AML-193 (cell line): ENCODE measurements at regions not wholly inside any gene's neighbourhood (a gene's known extent, or its start where the extent isn't known, plus 50 kb on each side); places are given as distances from the start of the nearest gene placed in this dataset.
"Not testable (repeated sequence)": the region's sequence is repeated elsewhere in the genome, so short reads cannot be mapped to it uniquely, and the experiment has no call there.

Source experiments
- DNase-seq, 2 experiments: peaks; one replicate each; lab custom pipeline; 2025; lab: John Stamatoyannopoulos, UW

DNA sequence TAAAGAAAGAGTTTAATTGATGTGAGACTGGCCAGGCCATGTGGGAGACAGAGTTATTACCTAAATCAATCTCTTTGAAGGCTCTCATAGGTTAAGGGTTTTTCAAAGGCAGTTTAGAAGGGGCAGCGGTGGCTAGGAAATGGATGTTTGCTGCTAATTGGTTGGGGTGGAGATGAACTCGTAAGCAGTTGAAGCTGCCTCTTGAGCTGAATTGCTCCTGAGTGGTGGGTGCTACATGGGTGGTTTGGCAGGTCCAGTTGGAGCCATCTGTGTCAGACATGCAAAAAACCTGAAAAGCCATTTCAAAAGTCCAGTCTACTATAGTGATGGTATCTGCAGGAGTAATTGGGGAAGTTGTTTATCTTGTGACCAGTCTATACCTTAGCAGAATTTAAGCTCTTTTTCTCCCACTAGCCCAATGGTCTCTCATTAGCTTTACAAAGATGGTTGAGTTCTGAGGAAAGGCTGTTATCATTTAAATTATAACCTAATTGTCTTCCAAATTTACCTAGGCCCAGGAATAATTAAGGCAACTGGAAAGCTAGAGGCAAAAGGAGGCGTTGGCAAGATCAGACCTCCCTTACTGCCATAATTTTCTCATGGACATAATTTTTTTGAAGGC lies 762.4 kb upstream of the FRG1 start:
- no peak for DNase-seq

DNA sequence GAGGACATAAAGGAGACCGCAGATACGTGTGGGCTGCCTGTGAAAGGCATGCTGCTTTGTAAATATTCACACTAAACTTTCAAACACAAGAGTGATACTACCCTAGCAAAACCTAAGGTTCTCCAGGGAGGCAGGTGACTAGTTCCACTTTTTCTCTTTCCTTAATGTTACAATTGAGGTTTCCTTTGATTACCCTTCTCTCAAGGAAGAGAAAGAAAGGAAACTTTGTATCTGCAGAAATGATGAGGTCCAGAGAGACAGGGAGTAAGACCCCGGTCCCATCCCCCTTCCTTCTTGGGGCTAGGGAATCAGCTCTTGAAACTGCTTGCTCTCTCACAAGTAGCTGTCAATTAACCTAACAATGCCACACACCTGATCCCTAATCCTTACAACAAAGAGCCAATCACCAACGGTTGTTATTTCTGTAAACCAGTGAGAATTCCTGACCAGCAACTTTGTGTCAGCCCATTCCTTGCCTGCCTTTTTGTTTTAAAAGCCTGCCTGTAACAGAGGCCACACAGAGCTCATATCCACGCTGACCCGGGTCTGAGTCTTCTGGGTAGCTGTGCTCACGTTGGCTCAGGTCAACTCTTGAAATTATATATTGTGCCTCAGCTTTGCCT lies 754.8 kb upstream of the FRG1 start:
- no peak for DNase-seq

DNA sequence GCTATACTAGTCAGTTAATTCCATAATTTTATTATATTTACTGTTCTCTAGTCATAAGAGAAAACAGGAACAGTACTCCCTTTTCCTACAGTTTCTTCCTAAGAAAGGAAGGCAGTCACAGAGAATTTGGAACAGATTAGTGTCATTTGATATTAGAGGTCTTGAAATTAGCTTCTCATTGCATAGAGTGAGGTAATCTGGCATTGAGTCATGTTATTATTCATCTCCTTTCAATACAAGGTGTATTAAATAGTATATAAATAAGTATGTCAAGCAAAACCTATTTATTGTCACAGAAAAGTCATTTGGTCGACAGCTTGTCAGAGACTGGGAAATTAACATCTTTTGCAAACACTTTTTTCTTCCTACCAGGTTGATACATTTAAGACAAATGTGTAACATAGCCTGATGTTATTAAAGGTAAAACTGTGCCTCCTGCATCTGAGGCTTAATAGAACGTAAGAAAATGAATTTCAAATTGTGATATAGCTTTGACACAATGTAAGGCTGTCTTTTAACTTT lies 753.1 kb upstream of the FRG1 start:
- no peak for DNase-seq

DNA sequence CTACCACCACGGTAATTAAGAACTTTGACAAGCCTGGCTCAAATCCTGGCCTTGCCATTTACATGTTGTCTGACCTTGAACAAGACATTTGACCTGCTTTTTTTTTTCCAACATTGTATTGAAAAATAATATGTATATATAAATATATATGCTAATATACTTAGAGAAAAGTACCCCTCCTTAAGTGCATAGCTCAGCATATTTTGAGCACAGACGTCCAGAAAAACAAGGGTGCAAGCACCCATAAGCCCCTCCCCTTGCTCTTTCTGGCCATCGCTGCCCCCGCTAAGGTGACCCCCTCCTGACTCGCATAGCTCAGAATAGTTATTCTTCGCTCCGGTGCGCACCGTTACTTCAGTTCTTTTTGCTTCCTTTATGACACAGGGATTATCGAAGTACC lies 742.0 kb upstream of the FRG1 start:
- DNase-seq: no peak

DNA sequence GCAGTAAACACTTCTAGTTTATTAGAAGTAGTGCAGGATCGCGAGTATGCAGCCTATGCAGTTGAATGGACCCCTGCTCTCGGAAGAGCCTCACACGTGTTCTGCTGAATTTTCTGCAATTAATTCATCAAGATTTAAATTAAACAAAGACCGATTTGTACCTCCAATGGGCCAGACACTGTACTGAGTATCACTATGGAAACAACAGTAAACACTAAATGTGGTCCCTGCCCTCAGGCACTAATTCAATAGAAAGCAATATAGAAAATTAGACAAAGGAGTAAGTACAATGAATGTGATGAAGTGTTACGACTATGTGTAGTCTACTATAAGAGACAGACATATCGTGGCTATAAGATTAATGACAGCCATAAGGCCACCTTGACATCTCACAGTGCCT lies 740.3 kb upstream of the FRG1 start:
- no peak for DNase-seq

DNA sequence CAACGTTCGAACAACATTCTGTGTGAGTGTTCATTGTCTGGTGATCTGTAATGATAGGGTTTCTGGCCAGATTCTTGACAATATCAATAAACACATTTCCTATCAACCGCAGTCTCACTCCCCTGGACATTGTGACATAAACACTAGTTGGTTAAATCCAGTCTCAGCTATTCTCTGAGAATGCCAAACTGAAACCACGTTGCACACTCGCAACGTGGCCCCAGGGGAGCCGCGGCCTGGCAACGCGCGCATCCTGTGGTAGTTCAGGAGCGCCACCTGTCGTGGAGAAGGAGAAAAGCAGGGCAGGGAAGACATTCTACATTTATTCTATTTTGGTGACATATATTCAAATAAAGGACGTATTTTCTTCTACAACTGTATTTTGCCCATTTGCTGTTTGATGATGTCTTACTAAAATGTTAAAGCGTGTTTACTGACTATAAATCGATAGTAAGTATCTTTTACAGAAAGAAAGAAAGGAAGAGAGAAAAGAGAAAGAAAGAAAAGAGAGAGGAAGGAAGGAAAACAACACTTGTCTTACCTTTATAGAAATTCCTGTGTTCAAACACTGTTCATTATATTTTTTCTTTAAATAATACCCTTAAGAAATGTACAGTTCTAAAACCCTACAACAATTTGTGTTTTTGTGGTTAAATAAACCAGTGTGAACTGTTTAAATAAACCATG lies 738.3 kb upstream of the FRG1 start:
- DNase-seq: peak in 1 of 2 experiments; percentile 2

DNA sequence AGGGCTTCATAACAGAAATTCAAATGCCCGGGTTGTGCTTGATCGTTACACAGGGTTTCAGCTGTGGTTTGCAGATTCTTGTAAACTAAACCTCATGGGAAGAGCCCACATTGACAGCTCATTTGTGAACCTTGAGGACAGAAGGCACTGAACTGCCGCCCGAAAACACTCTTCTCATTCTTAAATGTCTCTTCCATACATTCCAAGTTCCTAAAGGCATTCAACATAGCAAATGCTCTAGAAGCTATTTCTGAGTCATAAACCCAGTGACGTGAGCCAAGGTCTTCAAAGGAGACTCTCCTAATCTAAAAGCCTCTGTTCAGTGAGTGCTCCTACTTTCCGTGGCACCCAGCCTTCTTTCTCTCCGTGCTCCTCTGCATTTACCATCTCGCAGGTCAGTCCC lies 737.8 kb upstream of the FRG1 start:
- no peak for DNase-seq

DNA sequence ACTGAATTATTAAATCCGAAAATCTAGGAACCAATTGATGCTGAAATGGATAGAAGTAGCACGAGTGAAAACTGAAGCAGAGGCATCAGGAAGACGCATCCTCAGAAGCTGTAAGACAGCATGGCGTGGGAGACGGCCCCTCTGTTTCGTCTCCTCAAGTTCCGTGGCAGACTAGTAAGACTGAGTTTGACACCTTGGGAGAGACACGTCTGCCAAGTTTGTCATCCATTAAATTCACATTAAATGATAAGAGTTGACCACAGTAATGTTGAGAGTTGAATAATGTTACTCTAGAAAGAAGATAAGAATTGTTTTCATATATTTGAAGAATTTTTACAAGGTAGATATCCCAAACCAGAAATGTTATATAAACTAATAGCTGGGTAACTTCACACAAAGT lies 736.1 kb upstream of the FRG1 start:
- no peak for DNase-seq

DNA sequence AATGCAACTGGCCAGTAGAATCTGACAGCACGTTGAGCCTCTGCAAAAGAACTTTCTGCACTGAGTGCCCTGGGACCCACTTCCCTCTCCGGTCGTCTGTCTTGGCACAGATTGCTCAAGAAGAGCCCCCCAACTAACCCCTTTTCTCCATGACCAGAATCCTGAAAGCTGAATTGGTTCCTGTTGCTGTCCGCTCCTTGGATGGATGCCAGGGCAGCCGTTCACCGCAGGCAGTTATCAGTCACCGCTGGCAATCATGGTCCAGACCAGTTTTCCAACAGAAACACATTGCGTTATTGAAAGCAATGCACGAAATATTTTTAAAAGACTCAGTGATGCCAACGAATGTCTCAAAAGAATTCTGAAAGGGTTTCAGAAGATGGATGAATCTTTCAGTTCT lies 733.7 kb upstream of the FRG1 start:
- no peak for DNase-seq

DNA sequence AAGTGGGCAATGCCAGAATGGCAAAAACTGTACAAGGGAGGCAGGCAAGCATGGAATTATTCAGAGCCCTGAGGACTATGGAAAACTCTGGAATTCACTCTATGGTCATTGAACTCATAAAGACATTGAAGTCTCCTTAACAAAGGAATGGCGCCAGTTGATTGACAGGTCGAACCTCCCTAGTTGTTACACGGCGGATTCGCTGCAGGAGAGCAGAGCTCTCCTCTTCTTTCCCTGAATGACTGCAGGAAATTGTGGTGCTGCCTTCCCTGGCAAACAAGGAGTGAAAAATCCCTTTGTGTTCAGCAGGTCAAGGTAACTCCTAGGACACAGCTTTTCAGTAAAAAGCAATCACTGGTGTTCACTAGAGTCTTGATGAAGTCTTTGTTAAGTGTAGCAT lies 732.8 kb upstream of the FRG1 start:
- no peak for DNase-seq

DNA sequence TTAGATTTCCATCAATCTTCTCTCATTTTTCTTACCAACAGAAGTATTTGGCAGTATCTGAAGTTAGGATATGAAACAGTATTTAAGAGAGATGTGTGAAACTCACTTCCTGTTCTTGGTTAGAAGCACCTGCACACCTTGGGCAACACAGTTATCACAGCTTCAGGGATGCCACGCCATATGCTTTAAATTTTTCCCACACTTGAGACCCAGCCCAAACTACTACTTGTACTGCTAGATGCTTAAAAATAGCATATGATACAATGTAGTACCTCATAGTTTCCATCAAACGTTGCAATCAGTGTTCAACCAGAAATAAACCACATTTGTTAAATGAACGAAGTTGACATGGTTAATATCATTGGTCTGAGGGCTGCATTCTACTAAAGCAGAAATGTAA lies 725.1 kb upstream of the FRG1 start:
- no peak for DNase-seq

DNA sequence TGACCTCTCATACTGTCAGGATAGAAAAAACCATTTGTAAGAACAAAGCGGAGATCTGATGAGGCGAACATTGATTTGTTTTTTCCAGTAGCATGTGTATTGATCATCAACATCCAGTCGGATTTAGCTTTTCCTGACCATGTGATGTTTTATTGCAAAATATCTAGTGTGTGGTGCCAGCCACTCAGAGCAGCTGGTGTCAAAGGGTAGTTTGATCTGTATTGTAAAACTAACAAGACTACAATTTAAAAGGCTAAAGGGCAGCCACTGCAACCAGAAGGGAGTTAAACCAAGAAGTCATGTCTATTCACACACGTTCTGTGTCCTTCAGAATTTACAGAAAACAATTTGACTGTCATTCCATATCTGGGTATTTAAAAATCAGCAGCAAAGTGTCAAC lies 719.0 kb upstream of the FRG1 start:
- no peak for DNase-seq

DNA sequence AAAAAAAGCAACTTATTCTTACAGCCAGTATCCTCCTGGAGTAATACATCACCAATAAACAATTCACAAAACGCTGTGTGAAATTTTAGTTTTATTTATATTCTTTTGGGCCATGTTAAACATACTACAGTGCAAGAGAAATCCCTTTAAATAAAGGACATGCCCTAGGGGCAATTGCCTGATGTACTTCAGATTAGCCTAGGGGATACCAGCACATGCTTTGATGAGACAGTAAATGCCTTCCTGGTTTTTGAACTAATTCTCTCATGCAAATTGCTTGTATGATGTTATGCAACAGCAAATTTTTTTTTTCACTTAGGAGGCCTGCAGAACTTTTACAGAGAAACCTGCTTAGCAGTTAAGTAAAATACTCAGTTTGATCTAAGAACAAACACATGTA lies 711.9 kb upstream of the FRG1 start:
- no peak for DNase-seq

DNA sequence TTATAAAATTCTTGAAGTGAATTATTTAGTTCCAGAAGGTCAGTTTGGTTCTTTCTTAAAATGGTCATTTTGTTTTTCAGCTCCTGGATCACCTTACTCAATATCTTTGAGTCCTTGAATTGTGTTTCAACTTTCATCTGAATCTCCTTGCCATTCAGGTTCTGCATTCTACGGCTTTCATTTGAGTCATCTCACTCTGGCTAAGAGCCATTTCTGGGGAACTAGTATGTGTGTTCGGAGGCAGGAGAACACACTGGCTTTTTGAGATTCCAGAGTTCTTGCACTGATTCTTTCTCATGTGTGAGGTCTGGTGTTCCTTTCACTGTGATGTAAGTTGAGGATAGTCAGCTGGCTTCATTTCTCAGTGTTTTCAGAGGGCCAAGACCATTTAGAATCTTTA lies 708.4 kb upstream of the FRG1 start:
- DNase-seq: no peak

DNA sequence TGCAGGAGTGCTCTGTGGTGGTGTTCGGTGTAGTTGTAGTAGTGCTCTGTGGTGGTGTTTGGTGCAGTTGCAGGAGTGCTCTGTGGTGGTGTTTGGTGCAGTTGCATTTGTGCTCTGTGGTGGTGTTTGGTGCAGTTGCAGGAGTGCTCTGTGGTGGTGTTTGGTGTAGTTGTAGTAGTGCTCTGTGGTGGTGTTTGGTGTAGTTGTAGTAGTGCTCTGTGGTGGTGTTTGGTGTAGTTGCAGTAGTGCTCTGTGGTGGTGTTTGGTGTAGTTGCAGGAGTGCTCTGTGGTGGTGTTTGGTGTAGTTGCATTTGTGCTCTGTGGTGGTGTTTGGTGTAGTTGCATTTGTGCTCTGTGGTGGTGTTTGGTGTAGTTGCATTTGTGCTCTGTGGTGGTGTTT lies 706.9 kb upstream of the FRG1 start:
- not testable (repeated sequence) for DNase-seq

DNA sequence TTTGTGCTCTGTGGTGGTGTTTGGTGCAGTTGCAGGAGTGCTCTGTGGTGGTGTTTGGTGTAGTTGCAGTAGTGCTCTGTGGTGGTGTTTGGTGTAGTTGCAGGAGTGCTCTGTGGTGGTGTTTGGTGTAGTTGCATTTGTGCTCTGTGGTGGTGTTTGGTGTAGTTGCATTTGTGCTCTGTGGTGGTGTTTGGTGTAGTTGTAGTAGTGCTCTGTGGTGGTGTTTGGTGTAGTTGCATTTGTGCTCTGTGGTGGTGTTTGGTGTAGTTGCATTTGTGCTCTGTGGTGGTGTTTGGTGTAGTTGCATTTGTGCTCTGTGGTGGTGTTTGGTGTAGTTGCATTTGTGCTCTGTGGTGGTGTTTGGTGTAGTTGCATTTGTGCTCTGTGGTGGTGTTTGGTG lies 705.7 kb upstream of the FRG1 start:
- not testable (repeated sequence) for DNase-seq

DNA sequence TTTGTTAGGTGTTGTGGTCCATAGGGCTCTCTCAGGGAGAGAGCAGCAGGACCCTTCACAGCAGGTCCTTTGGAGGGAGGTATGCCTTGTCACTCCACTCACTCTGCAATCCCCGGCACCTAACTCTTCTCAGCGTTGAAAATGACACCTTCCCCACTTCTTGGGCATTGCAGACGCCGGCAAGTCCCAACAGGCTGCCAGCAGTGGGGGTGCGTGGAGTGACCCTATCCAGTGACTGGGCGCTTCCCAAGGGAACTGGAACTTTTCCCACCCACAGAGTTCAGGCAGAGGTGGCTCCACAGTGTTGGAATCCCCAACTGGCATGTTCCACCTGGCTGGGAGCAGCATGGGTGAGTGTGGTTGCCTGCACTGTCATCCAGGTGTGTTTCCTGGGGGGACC lies 705.1 kb upstream of the FRG1 start:
- no peak for DNase-seq

DNA sequence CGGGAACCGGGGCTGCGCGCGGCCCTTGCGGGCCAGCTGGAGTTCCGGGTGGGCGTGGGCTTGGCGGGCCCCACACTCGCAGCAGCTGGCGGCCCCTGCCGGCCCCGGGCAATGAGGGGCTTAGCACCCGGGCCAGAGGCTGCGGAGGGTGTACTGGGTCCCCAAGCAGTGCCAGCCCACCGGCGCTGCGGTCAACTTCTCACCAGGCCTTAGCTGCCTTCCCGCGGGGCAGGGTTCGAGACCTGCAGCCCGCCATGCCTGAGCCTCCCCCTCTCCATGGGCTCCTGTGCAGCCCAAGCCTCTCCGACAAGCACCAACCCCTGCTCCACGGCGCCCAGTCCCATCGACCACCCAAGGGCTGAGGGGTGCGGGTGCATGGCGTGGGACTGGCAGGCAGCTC lies 704.4 kb upstream of the FRG1 start:
- DNase-seq: not testable (repeated sequence)

DNA sequence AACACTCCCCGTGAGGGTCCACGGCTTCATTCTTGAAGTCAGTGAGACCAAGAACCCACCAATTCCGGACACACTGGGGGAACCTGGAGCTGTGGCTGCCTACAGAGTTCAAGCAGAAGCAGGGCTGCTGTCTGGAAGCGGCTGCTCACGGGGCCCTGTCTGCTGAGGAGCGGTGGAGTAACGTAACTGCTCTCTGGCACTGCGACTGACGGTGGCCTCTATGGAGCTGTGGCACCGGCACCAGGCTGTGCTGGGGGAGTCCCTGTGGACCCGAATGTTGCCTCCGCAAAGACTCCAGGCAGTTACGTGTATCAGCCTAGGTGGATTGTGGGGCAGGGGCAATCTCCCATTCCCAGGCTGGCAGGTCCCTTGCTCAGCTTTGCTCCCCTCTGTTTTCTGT lies 703.3 kb upstream of the FRG1 start:
- DNase-seq: no peak

DNA sequence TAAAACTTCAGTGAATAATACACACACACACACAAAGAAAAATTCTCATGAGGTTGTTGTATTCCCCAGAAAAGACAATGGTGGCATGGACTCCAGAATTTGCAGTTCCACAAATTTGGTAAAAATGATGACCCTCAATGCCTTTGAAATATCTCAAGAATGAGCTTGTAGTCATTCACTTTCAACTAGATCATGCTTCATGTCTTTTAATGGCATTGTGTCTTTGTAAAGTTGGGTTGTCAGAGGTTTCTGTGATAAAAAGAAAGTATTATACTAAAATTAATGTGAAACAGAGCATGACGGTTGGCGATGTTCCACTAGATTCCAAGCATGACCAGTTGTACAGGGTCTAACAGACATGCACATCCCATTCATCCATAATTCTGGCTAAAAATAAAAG lies 685.0 kb upstream of the FRG1 start:
- DNase-seq: no peak

DNA sequence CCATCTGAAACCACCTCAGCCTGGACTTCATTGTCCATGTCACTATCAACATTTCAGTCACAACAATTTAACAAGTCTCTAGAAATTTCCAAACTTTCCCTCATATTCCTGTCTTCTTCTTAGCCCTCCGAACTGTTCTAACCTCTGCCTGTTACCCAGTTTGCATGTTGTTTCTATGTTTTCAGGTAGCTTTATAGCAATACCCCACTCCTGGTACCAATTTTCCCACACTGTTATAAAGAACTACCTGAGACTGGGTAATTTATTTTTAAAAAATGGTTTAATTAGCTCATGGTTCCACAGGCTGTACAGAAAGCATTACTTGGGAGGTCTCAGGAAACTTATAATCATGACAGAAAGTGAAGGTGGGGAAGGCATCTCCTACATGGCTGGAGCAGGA lies 679.2 kb upstream of the FRG1 start:
- DNase-seq: no peak

DNA sequence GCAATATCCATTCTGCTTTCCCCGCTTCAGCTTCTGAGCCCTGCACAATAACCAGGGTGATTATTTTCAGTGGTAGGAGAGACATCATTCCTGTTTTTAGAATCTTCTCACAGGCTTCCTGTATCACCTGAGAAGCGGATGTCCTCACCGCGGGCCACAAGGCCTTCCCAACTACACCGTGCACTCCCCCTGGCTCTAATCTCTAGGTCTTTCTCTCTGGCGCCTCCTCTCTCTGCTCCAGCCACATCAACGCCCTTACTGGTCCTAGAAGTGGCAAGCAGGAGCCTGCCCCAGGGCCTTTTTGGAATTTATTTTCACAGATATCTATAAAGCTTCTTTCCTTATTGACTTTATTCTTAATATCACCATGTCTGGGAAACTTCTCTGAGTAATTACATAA lies 675.2 kb upstream of the FRG1 start:
- no peak for DNase-seq

DNA sequence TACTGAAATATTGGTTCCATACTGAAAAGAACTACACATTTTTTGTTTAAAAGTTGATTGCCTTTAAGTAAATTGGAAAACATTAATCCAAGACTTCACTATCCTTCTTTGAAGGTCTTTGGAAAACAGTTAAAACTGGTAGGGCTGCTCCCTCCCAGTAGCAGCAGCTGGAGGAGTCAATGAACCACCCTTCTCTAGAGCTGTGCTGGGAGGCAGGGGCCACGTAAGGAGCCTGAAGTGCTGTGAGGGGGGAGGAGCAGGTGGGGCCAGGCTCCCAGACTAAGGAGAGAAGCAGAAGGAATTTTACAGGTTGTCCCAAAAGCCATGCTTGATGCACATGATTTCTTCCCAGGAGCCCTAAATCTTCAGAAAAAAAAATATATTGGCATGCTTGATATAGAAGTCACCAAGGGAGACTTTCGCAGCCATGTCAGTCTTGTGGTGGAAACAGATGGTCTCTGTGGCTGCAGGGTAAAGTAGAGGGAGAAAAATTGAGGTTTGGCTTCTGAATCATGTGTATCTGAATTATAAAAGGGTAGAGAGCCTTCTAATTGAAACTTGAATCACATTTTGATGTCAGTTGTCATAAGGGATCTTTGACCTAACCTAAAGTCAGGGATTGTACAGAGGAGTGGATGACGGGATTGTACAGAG lies 673.2 kb upstream of the FRG1 start:
- no peak for DNase-seq
